ENCODE measurements at regions not wholly inside any gene's neighbourhood (a gene's known extent, or its start where the extent isn't known, plus 50 kb on each side); places are given as distances from the start of the nearest gene placed in this dataset.

DNA sequence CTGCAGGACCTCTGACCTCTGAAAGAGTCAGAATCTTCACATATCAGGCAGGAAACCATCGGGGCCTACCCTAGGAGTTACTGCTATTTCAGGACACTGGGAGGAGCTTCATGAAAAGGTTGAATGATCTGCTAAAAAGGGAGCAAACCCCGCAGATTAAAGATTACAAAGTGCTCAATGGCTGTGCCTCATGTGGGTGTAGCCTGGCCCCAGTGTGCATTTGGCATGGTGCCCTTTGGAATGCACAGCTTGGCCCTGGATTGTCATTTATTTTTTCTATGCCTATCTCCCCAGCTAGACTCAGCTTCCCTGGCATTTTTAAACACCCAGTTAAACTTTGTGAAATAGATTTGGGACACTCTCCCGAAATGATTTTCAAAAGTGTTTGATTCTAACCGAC lies 368.5 kb upstream of the SPTLC3 start:
- H3K4me1 ChIP-seq: peaks cover 5% of the 10 kb centered on the region
- no peak overlapping the region for H3K4me3 ChIP-seq
- TF ChIP-seq, protein P1, sequence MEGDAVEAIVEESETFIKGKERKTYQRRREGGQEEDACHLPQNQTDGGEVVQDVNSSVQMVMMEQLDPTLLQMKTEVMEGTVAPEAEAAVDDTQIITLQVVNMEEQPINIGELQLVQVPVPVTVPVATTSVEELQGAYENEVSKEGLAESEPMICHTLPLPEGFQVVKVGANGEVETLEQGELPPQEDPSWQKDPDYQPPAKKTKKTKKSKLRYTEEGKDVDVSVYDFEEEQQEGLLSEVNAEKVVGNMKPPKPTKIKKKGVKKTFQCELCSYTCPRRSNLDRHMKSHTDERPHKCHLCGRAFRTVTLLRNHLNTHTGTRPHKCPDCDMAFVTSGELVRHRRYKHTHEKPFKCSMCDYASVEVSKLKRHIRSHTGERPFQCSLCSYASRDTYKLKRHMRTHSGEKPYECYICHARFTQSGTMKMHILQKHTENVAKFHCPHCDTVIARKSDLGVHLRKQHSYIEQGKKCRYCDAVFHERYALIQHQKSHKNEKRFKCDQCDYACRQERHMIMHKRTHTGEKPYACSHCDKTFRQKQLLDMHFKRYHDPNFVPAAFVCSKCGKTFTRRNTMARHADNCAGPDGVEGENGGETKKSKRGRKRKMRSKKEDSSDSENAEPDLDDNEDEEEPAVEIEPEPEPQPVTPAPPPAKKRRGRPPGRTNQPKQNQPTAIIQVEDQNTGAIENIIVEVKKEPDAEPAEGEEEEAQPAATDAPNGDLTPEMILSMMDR (IDR thresholded peaks at IDR 0.05): no peak
- no peak for TF ChIP-seq POLR2A (IDR thresholded peaks at IDR 0.05)
- DNase-seq (no peak), ATAC-seq (no peak)
- no peaks in the 10 kb centered on the region for H3K27me3 ChIP-seq
- H3K36me3 ChIP-seq (replicated peaks in 1 of 2; ENCODE audit: insufficient read depth in 1 of 2, low read depth in 2 of 2): no peaks in the 10 kb centered on the region
- intact Hi-C loops (cut with DNase I): no loop called here
- WGBS, 2 donors: 46 to 70% methylated on average over 4 of the region's 4 CpGs
- H3K27ac ChIP-seq: no peak overlapping the region
- no peaks in the 10 kb centered on the region for H3K9me3 ChIP-seq

GRCh38 chr20:12641619-12642018 lies 367.2 kb upstream of the SPTLC3 start:
- DNase-seq: no peak
- Histone ChIP-seq H3K36me3 (replicated peaks in 1 of 2; ENCODE audit: insufficient read depth in 1 of 2, low read depth in 2 of 2) (no peaks in the 10 kb centered on the region), H3K27ac (no peak overlapping the region), H3K4me3 (no peak overlapping the region), H3K9me3 (no peaks in the 10 kb centered on the region), H3K27me3 (no peaks in the 10 kb centered on the region), H3K4me1 (peaks cover 5% of the 10 kb centered on the region)
- intact Hi-C loops (cut with DNase I): no loop called here
- 51 to 83% methylated on average over 4 of the region's 4 CpGs for WGBS, 2 donors
- ATAC-seq: no peak
- TF ChIP-seq, protein P1 (IDR thresholded peaks at IDR 0.05): no peak
- TF ChIP-seq POLR2A (IDR thresholded peaks at IDR 0.05): no peak

GRCh38 chr20:12644461-12644860 lies 364.3 kb upstream of the SPTLC3 start:
- TF ChIP-seq POLR2A (IDR thresholded peaks at IDR 0.05): no peak
- TF ChIP-seq, protein P1 (IDR thresholded peaks at IDR 0.05): no peak
- no peak overlapping the region for H3K4me3 ChIP-seq
- peaks cover 5% of the 10 kb centered on the region for H3K4me1 ChIP-seq
- no peak overlapping the region for H3K27ac ChIP-seq
- H3K9me3 ChIP-seq: no peaks in the 10 kb centered on the region
- no peaks in the 10 kb centered on the region for H3K27me3 ChIP-seq
- no peaks in the 10 kb centered on the region for H3K36me3 ChIP-seq (replicated peaks in 1 of 2; ENCODE audit: insufficient read depth in 1 of 2, low read depth in 2 of 2)
- 24 to 58% methylated on average over 2 of the region's 2 CpGs for WGBS, 2 donors
- DNase-seq: peak in 1 of 4 donors; percentile 3
- intact Hi-C loops (cut with DNase I): no loop called here
- no peak for ATAC-seq

DNA sequence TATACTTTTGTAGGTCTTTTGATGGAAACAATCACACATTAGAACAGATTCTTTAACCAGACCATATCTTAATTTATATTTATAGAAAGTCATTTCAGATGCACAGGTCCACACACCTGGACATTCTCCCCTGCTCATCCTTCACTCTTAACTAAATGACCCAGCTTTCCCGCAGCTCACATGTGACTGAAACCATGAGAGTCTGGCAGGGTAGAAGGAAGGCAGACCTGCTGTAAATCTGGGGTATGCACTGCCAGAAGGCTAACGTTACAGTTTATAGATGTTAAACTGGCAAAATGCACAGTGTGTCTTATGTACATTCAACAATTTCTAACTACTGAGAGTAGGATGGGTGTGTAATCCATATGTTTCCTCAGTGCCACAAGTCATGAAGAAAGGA lies 359.5 kb upstream of the SPTLC3 start:
- Histone ChIP-seq H3K36me3 (replicated peaks in 1 of 2; ENCODE audit: insufficient read depth in 1 of 2, low read depth in 2 of 2) (no peaks in the 10 kb centered on the region), H3K27me3 (no peaks in the 10 kb centered on the region), H3K9me3 (no peaks in the 10 kb centered on the region), H3K27ac (no peak overlapping the region), H3K4me3 (no peak overlapping the region), H3K4me1 (no peaks in the 10 kb centered on the region)
- intact Hi-C loops (cut with DNase I): no loop called here
- no peak for TF ChIP-seq POLR2A (IDR thresholded peaks at IDR 0.05)
- 21 to 49% methylated on average over 2 of the region's 2 CpGs for WGBS, 2 donors
- no peak for ATAC-seq
- DNase-seq: no peak

DNA sequence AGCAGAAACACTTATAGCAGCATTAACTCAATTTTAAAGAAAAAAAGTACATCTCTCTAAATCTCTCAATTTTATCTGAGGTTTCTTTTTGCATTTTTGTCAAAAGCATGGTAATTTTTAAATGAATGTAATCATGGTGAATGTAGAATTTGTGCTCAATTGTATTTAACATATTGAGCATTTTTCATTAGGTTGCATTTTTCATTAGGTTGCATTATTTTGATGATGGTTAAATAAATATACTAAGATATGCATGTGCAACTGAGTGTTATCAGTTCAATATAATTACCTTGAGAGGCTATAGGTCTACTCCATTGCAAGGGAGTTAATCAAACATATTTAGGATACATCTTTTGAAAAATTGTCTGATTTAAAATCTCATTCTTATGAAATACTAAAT lies 355.1 kb upstream of the SPTLC3 start:
- TF ChIP-seq POLR2A (IDR thresholded peaks at IDR 0.05): no peak
- TF ChIP-seq, protein P1 (IDR thresholded peaks at IDR 0.05): no peak

More for the DNA sequence above, 355.1 kb upstream of the SPTLC3 start:
- Histone ChIP-seq H3K27ac (no peak overlapping the region), H3K4me1 (no peaks in the 10 kb centered on the region), H3K36me3 (replicated peaks in 1 of 2; ENCODE audit: insufficient read depth in 1 of 2, low read depth in 2 of 2) (no peaks in the 10 kb centered on the region), H3K4me3 (no peak overlapping the region), H3K9me3 (no peaks in the 10 kb centered on the region), H3K27me3 (no peaks in the 10 kb centered on the region)
- DNase-seq (no peak), ATAC-seq (no peak)
- intact Hi-C loops (cut with DNase I): no loop called here

All from body of pancreas (tissue), 4 donors.